Fibroblast of villous mesenchyme (primary cell): ENCODE measurements at regions not wholly inside any gene's neighbourhood (a gene's known extent, or its start where the extent isn't known, plus 50 kb on each side); places are given as distances from the start of the nearest gene placed in this dataset.

Experiments used
- DNase-seq: peaks from one replicate; pipeline ENCODE4 v3.0.0-alpha.2; 2010; ENCODE audit warnings: low read depth
- H3K4me3 ChIP-seq: 2 replicates; pipeline ENCODE4 v1.5.1; 2011; ENCODE audit warnings: low read depth, mild to moderate bottlenecking, low read length
- CTCF ChIP-seq: IDR thresholded peaks from 2 replicates; pipeline ENCODE4 v1.5.1; 2012; ENCODE audit warnings: low read depth, mild to moderate bottlenecking, low read length; ENCODE audit not compliant: insufficient read depth

GRCh38 chr1:164054331-164054730 lies 504.7 kb upstream of the PBX1 start:
- TF ChIP-seq CTCF, result no peak
- DNase-seq, result no peak
- no peak overlapping the region for H3K4me3 ChIP-seq

- DNase-seq, result no peak
- no peak for TF ChIP-seq CTCF
- no peak overlapping the region for H3K4me3 ChIP-seq
Observed at GRCh38 chr1:164058198-164058597, 500.8 kb upstream of the PBX1 start.

GRCh38 chr1:164061528-164061927 lies 497.5 kb upstream of the PBX1 start:
- no peak for TF ChIP-seq CTCF
- H3K4me3 ChIP-seq, result no peak overlapping the region
- DNase-seq, result no peak

DNA sequence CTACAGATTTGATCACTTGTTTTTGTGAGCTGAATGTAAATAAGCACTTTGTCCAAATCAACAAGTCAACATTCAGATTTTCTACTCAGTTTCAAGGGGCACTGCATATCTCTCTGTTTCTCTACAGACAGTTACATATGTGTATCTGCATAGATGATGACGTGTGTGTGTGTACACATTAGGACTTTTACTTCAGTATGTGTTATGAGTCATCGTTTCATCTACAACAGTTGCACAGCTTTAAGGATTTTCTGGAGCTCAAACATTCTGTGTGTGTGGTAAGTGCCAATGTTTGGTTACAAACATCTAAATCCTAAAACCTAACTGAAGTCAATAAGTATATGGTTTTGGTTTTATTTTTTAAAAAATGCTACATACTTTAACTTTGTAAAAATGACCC lies 494.5 kb upstream of the PBX1 start:
- H3K4me3 ChIP-seq, result no peak overlapping the region
- DNase-seq, result peak; percentile 26
- TF ChIP-seq CTCF, result no peak

- TF ChIP-seq CTCF, result no peak
- H3K4me3 ChIP-seq, result no peak overlapping the region
Observed at GRCh38 chr1:164071288-164071687, 487.7 kb upstream of the PBX1 start.

DNA sequence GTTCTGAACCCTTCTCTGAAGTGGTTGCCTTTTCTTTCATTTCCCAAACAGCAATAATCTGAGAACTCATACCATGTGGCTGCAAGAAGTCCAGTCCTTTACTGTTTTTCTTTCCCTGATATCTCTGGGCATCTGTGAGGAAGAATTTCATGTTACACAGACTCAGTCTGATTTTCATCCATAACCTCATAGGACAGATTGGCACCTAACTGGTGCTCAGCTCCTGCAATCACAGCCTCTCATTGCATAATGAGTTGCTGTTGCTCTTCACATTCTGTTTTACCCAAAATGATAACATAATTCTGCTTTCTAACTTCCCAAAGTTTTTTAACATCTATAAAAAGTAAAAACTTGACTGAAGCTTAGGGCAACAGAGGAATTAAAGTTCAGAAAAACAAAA lies 472.2 kb upstream of the PBX1 start:
- no peak overlapping the region for H3K4me3 ChIP-seq
- TF ChIP-seq CTCF, result no peak

More at GRCh38 chr1:164071288-164071687, 487.7 kb upstream of the PBX1 start:
- DNase-seq, result no peak

DNA sequence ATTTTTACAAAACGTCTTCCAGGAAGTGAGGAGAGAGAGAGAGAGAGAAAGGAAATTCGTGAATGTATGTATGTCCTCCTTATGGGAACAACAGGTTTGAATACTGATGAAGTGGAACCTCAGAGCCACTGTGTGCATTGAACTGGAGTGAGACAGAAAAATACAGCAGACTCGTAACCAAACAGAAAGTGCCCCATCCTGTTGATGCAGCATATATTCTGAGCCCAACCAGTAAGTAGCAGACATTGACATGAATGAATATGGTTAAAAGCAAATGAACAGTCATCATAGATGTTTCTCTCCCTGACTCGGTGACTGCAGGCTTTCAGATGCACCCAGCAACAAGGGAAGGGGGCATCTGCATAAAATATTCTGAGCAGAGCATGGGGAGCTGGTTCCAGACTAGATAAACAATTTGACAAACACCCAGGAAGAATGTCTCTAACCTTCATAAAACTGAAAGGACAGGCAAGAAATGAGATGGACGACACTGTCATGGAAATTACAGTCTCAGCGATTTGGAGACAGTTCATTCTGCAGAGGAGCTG lies 471.0 kb upstream of the PBX1 start:
- DNase-seq, result no peak
- TF ChIP-seq CTCF, result no peak
- H3K4me3 ChIP-seq, result no peak overlapping the region

More for the DNA sequence above, 472.2 kb upstream of the PBX1 start:
- DNase-seq, result no peak
